GM12891 (cell line): ENCODE measurements at regions not wholly inside any gene's neighbourhood (a gene's known extent, or its start where the extent isn't known, plus 50 kb on each side); places are given as distances from the start of the nearest gene placed in this dataset.

ENCODE experiments used
- PAX5 ChIP-seq: IDR thresholded peaks from 2 replicates; pipeline ENCODE4 v1.6.1; 2011; ENCODE audit warnings: low read length, moderate library complexity, mild to moderate bottlenecking; ENCODE audit not compliant: insufficient read depth, severe bottlenecking
- POLR2A ChIP-seq: IDR thresholded peaks from 2 replicates; pipeline ENCODE4 v1.6.1; 2011; ENCODE audit warnings: low read depth, low read length, control low read depth
- POLR2AphosphoS5 ChIP-seq: IDR thresholded peaks from 2 replicates; pipeline ENCODE4 v1.6.1; 2011; ENCODE audit warnings: low read depth, low read length, control low read depth
- POU2F2 ChIP-seq: IDR thresholded peaks from 2 replicates; pipeline ENCODE4 v1.6.1; 2011; ENCODE audit warnings: low read depth, mild to moderate bottlenecking, control low read depth, low read length, moderate library complexity
- SPI1 ChIP-seq: IDR thresholded peaks from 2 replicates; pipeline ENCODE4 v1.6.1; 2011; ENCODE audit warnings: low read depth, low read length, control low read depth
- TAF1 ChIP-seq: IDR thresholded peaks from 2 replicates; pipeline ENCODE4 v1.6.1; 2011; ENCODE audit warnings: low read depth, low read length, control low read depth

DNA sequence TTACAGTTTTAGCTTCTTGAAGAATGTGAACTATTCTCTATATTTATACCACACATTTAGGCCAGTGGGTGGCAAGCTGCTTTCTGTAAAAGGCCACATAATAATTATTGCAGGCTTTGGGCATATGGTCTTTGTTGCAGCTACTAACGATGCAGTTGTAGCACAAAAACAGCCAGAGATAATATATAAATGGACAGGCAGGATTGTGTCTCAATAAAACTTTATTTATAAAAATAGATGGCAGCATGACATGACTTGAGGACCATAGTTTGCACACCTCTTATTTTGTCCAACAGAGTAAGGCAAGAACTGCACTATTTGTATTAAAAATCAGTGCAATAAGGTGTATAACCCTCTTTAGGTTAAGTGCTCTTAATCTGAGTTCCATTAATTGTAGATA lies 415.0 kb downstream of the ANXA1 start:
- no peak for TF ChIP-seq POLR2AphosphoS5
- TF ChIP-seq POLR2A = no peak
- no peak for TF ChIP-seq TAF1
- TF ChIP-seq POU2F2 = no peak
- no peak for TF ChIP-seq PAX5
- TF ChIP-seq SPI1 = no peak
